ENCODE measurements at regions not wholly inside any gene's neighbourhood (a gene's known extent, or its start where the extent isn't known, plus 50 kb on each side); places are given as distances from the start of the nearest gene placed in this dataset.

- no peak for TF ChIP-seq ZBTB1 (tag by site-specific recombination; IDR thresholded peaks at IDR 0.05)
- no peak for TF ChIP-seq ZNF473 (tag by site-specific recombination; IDR thresholded peaks at IDR 0.05)
- no peak for TF ChIP-seq ZNF704 (tag by site-specific recombination; IDR thresholded peaks at IDR 0.05)
- no peak for TF ChIP-seq PATZ1 (tag by site-specific recombination; IDR thresholded peaks at IDR 0.05)
- no peak for TF ChIP-seq ZNF155 (tag by site-specific recombination; IDR thresholded peaks at IDR 0.05)
- no peak for TF ChIP-seq WT1 (tag by site-specific recombination; IDR thresholded peaks at IDR 0.05)
- no peak for TF ChIP-seq ZBTB20 (tag by site-specific recombination; IDR thresholded peaks at IDR 0.05)
- no peak for TF ChIP-seq ZBTB7A (tag by site-specific recombination; IDR thresholded peaks at IDR 0.05; ENCODE audit: low read depth)
- TF ChIP-seq ZIC2 (tag by site-specific recombination; IDR thresholded peaks at IDR 0.05): no peak
- TF ChIP-seq ZNF138 (tag by site-specific recombination; IDR thresholded peaks at IDR 0.05; ENCODE audit: borderline replicate concordance): no peak
- no peak for TF ChIP-seq ZNF354C (tag by site-specific recombination; IDR thresholded peaks at IDR 0.05; ENCODE audit: borderline replicate concordance, low read depth)
- TF ChIP-seq MYNN (tag by site-specific recombination; IDR thresholded peaks at IDR 0.05; ENCODE audit: borderline replicate concordance): no peak
- TF ChIP-seq ZNF791 (tag by site-specific recombination; IDR thresholded peaks at IDR 0.05): no peak
- no peak for TF ChIP-seq ZNF2 (tag by site-specific recombination; IDR thresholded peaks at IDR 0.05)
- no peaks in the 10 kb centered on the region; the same call in 1 of the 2 replicates for H3K4me1 ChIP-seq (ENCODE audit: control insufficient read depth, insufficient read depth, low read length)
- no peaks in the 10 kb centered on the region for H3K36me3 ChIP-seq (ENCODE audit: control insufficient read depth in 2 of 2, insufficient read depth in 1 of 2, low read length in 2 of 2)
- no peak overlapping the region for H3K4me3 ChIP-seq (ENCODE audit: low read depth, low read length)
- H3K9me3 ChIP-seq (ENCODE audit: control insufficient read depth, insufficient read depth, low read depth, low read length): no peaks in the 10 kb centered on the region
- ChIA-PET POLR2A (no interaction called here), CTCF (interaction anchor here (0.9 kb wide), 1 partner anchor 24 kb away, joined by 5 read pairs; no protein-coding TSS in a partner anchor)
- no peak overlapping the region for H3K27ac ChIP-seq (ENCODE audit: extremely low read depth, low read depth, low read length)
Observed at GRCh38 chr6:121535777-121536176, 100.3 kb downstream of the GJA1 start.

DNA sequence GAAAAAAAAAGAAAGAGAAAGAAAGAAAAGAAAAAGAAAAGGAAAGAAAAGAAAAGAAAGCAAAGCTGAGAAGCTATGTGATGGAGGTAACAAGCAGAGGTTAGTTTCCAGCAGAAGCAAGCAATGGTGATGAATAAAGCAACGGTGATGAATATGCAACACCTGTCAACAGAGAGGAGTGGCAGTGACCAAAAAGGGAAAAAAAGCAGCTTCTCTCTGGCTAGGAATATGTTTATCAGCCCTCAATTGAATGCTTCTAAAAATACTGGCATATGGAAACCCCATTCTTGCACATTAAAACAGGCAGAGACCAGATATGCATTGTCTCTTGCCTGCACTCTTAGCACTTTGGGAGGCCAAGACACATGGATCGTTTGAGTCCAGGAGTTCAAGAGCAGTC is 100.9 kb downstream of the GJA1 start:
- TF ChIP-seq SCRT2 (tag by site-specific recombination; IDR thresholded peaks at IDR 0.05) (no peak), ZNF138 (tag by site-specific recombination; IDR thresholded peaks at IDR 0.05; ENCODE audit: borderline replicate concordance) (no peak), ZNF426 (tag by site-specific recombination; IDR thresholded peaks at IDR 0.05) (no peak), SETDB1 (IDR thresholded peaks at IDR 0.05; ENCODE audit: insufficient read length, low read length) (no peak), GLIS1 (tag by site-specific recombination; IDR thresholded peaks at IDR 0.05) (no peak), ZNF23 (tag by site-specific recombination; IDR thresholded peaks at IDR 0.05; ENCODE audit: borderline replicate concordance) (no peak), ZNF280C (tag by site-specific recombination; IDR thresholded peaks at IDR 0.05) (no peak), HOXD13 (CRISPR knock-in tag; IDR thresholded peaks at IDR 0.05; ENCODE audit: borderline replicate concordance) (no peak), ZNF324 (tag by site-specific recombination; IDR thresholded peaks at IDR 0.05) (no peak), SP3 (tag by site-specific recombination; IDR thresholded peaks at IDR 0.05) (no peak), YY1 (tag by site-specific recombination; IDR thresholded peaks at IDR 0.05) (no peak), ZNF776 (tag by site-specific recombination; IDR thresholded peaks at IDR 0.05; ENCODE audit: borderline replicate concordance) (no peak)
- TF ChIP-seq, protein P1, sequence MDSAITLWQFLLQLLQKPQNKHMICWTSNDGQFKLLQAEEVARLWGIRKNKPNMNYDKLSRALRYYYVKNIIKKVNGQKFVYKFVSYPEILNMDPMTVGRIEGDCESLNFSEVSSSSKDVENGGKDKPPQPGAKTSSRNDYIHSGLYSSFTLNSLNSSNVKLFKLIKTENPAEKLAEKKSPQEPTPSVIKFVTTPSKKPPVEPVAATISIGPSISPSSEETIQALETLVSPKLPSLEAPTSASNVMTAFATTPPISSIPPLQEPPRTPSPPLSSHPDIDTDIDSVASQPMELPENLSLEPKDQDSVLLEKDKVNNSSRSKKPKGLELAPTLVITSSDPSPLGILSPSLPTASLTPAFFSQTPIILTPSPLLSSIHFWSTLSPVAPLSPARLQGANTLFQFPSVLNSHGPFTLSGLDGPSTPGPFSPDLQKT (IDR thresholded peaks at IDR 0.05; ENCODE audit: borderline replicate concordance, low read depth, low read length): no peak
- TF ChIP-seq, protein P2, sequence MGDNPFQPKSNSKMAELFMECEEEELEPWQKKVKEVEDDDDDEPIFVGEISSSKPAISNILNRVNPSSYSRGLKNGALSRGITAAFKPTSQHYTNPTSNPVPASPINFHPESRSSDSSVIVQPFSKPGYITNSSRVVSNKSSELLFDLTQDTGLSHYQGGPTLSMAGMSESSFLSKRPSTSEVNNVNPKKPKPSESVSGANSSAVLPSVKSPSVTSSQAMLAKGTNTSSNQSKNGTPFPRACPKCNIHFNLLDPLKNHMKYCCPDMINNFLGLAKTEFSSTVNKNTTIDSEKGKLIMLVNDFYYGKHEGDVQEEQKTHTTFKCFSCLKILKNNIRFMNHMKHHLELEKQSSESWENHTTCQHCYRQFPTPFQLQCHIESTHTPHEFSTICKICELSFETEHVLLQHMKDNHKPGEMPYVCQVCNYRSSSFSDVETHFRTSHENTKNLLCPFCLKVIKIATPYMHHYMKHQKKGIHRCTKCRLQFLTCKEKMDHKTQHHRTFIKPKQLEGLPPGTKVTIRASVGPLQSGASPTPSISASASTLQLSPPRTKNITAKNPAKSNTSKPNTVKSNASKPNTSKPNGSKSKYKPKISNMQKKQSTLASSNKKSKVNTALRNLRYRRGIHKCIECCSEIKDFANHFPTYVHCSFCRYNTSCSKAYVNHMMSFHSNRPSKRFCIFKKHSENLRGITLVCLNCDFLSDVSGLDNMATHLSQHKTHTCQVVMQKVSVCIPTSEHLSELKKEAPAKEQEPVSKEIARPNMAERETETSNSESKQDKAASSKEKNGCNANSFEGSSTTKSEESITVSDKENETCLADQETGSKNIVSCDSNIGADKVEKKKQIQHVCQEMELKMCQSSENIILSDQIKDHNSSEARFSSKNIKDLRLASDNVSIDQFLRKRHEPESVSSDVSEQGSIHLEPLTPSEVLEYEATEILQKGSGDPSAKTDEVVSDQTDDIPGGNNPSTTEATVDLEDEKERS (tag by site-specific recombination; IDR thresholded peaks at IDR 0.05): no peak
- H3K36me3 ChIP-seq (ENCODE audit: control insufficient read depth in 2 of 2, insufficient read depth in 1 of 2, low read length in 2 of 2): no peaks in the 10 kb centered on the region
- no peak overlapping the region for H3K27ac ChIP-seq (ENCODE audit: extremely low read depth, low read depth, low read length)
- CTCF ChIA-PET: interaction anchor here (0.7 kb wide), 1 partner anchor 501 kb away, joined by 3 read pairs; no protein-coding TSS in a partner anchor
- H3K9me3 ChIP-seq (ENCODE audit: control insufficient read depth, insufficient read depth, low read depth, low read length): no peaks in the 10 kb centered on the region
- H3K4me3 ChIP-seq (ENCODE audit: low read depth, low read length): no peak overlapping the region
- POLR2A ChIA-PET: no interaction called here
- no peaks in the 10 kb centered on the region; the same call in 1 of the 2 replicates for H3K4me1 ChIP-seq (ENCODE audit: control insufficient read depth, insufficient read depth, low read length)
